ENCODE measurements at regions not wholly inside any gene's neighbourhood (a gene's known extent, or its start where the extent isn't known, plus 50 kb on each side); places are given as distances from the start of the nearest gene placed in this dataset.

GRCh38 chr2:160570376-160570775 lies 76.8 kb upstream of the RBMS1 start:
- TF ChIP-seq CTCF (conservative IDR thresholded peaks at IDR 0.05; ENCODE audit: low read length), result no peak
- TF ChIP-seq EZH2phosphoT487 (IDR thresholded peaks at IDR 0.05; ENCODE audit: borderline replicate concordance), result no peak

Data from Loucy (cell line).